H1 (cell line): ENCODE measurements at regions not wholly inside any gene's neighbourhood (a gene's known extent, or its start where the extent isn't known, plus 50 kb on each side); places are given as distances from the start of the nearest gene placed in this dataset.

Experiments
- CTCF ChIA-PET: fragments of 300-600 bp; sonication (Branson Sonifier 250); formaldehyde crosslinking; loops from one replicate; lab custom pipeline; 2021; ENCODE audit not compliant: partially characterized antibody; lab: Charles Lee
- POLR2A ChIA-PET: fragments of 300-600 bp; sonication (Branson Sonifier 250); formaldehyde crosslinking; loops from one replicate; lab custom pipeline; 2021; ENCODE audit warnings: inconsistent platforms; ENCODE audit not compliant: partially characterized antibody; lab: Charles Lee
- DNase-seq, 2 experiments: peaks; one replicate each; pipeline versions ENCODE4 v3.0.0 to v3.0.0-alpha.2; 2010 to 2022; ENCODE audit warnings: low spot score in 2 of 2, low read depth in 1 of 2, mixed read lengths in 1 of 2
- FAIRE-seq: peaks from 2 replicates; lab custom pipeline; 2011; peaks lifted over from hg19 to GRCh38; lab: Jason Lieb, UNC
- H2AFZ ChIP-seq: 2 replicates; pipeline ENCODE4 v1.8.1; 2012; ENCODE audit warnings: low read length, inconsistent platforms
- H2AK5ac ChIP-seq: 2 replicates; pipeline ENCODE4 v1.6.1; 2013; ENCODE audit warnings: low read depth, low read length
- H2BK120ac ChIP-seq: replicated peaks from 2 replicates; pipeline ENCODE3; 2013; ENCODE audit warnings: low read depth, low read length, inconsistent platforms
- H2BK12ac ChIP-seq: 2 replicates; pipeline ENCODE4 v1.6.1; 2013; ENCODE audit warnings: low read depth, low read length
- H2BK15ac ChIP-seq: 2 replicates; pipeline ENCODE4 v1.6.1; 2013; ENCODE audit warnings: low read length
- H2BK20ac ChIP-seq: 2 replicates; pipeline ENCODE4 v1.6.1; 2013; ENCODE audit warnings: low read length
- H2BK5ac ChIP-seq: 2 replicates; pipeline ENCODE4 v1.6.1; 2013; ENCODE audit warnings: low read depth, low read length
- H3K14ac ChIP-seq: 2 replicates; pipeline ENCODE4 v1.6.1; 2013; ENCODE audit warnings: inconsistent platforms; ENCODE audit not compliant: insufficient read length
- H3K18ac ChIP-seq: 2 replicates; pipeline ENCODE4 v1.6.1; 2013; ENCODE audit warnings: low read length; ENCODE audit errors: extremely low read depth
- H3K23ac ChIP-seq: 2 replicates; pipeline ENCODE4 v1.6.1; 2013; ENCODE audit warnings: inconsistent platforms; ENCODE audit not compliant: insufficient read length
- H3K23me2 ChIP-seq: 2 replicates; pipeline ENCODE4 v1.6.1; 2013; ENCODE audit warnings: low read depth, low read length
- H3K27ac ChIP-seq: 2 replicates; pipeline ENCODE4 v1.6.1; 2011; ENCODE audit warnings: low read depth, low read length, inconsistent platforms
- H3K27me3 ChIP-seq, 4 experiments: replicated peaks in 1 of 4; 1 replicate in 1 of 4; 2 replicates in 3 of 4; pipeline versions ENCODE4 v1.6.1 to v1.8.1; 2011 to 2013; ENCODE audit warnings: low read length in 3 of 4, mild to moderate bottlenecking in 3 of 4, inconsistent platforms in 2 of 4, mixed read lengths in 2 of 4, moderate library complexity in 1 of 4; ENCODE audit not compliant: control insufficient read depth in 3 of 4, insufficient read depth in 3 of 4; ENCODE audit errors: extremely low read depth in 1 of 4
- H3K36me3 ChIP-seq, 4 experiments: 2 replicates each; pipeline versions ENCODE4 v1.6.1 to v1.8.1; 2011 to 2013; ENCODE audit warnings: mild to moderate bottlenecking in 4 of 4, low read length in 3 of 4, moderate library complexity in 2 of 4, control low read depth in 1 of 4, inconsistent platforms in 1 of 4; ENCODE audit not compliant: insufficient read depth in 4 of 4, control insufficient read depth in 2 of 4
- H3K4ac ChIP-seq: replicated peaks from 2 replicates; pipeline ENCODE3; 2013; ENCODE audit warnings: low read length, low read depth, mixed read lengths, inconsistent platforms; ENCODE audit not compliant: insufficient read length
- H3K4me1 ChIP-seq, 4 experiments: replicated peaks in 1 of 4; 1 replicate in 1 of 4; 2 replicates in 3 of 4; pipeline versions ENCODE4 v1.6.1 to v1.8.1; 2011 to 2013; ENCODE audit warnings: low read length in 3 of 4, inconsistent platforms in 2 of 4, mixed read lengths in 1 of 4; ENCODE audit not compliant: insufficient read depth in 4 of 4, control insufficient read depth in 3 of 4
- H3K4me2 ChIP-seq, 2 experiments: 2 replicates each; pipeline versions ENCODE4 v1.6.1 to v1.8.1; 2011 to 2013; ENCODE audit warnings: low read depth in 2 of 2, low read length in 2 of 2, control low read depth in 1 of 2, inconsistent platforms in 1 of 2, mild to moderate bottlenecking in 1 of 2; ENCODE audit not compliant: insufficient read depth in 1 of 2
- H3K4me3 ChIP-seq, 4 experiments: fragments of 200-600, 300-600 bp in 1 of 4; sonication (generic), shearing (Covaris generic), sonication (Bioruptor Twin) in 1 of 4; 2 replicates each; pipeline versions ENCODE4 v1.5.1 to v1.8.1; 2011 to 2016; ENCODE audit warnings: low read length in 4 of 4, low read depth in 3 of 4, control low read depth in 2 of 4, inconsistent platforms in 2 of 4, mild to moderate bottlenecking in 2 of 4, mixed read lengths in 1 of 4, moderate library complexity in 1 of 4; ENCODE audit not compliant: insufficient read depth in 2 of 4; ENCODE audit errors: extremely low read depth in 1 of 4
- H3K56ac ChIP-seq: replicated peaks from 2 replicates; pipeline ENCODE3; 2013; ENCODE audit warnings: low read depth, mild to moderate bottlenecking, mixed read lengths, low read length, inconsistent platforms; ENCODE audit not compliant: insufficient read length
- H3K79me1 ChIP-seq: 2 replicates; pipeline ENCODE4 v1.6.1; 2013; ENCODE audit warnings: low read depth, low read length, control low read depth
- H3K79me2 ChIP-seq, 2 experiments: 2 replicates each; pipeline versions ENCODE4 v1.6.1 to v1.8.1; 2012 to 2013; ENCODE audit warnings: low read length in 2 of 2, mild to moderate bottlenecking in 2 of 2, inconsistent platforms in 1 of 2; ENCODE audit not compliant: insufficient read depth in 2 of 2, control insufficient read depth in 1 of 2
- H3K9ac ChIP-seq, 4 experiments: replicated peaks in 1 of 4; 1 replicate in 1 of 4; 2 replicates in 3 of 4; pipeline versions ENCODE4 v1.6.1 to v1.8.1; 2011 to 2013; ENCODE audit warnings: low read depth in 3 of 4, low read length in 3 of 4, control low read depth in 2 of 4, mild to moderate bottlenecking in 2 of 4, moderate library complexity in 2 of 4, inconsistent platforms in 1 of 4; ENCODE audit errors: extremely low read depth in 1 of 4
- H3K9me3 ChIP-seq, 2 experiments: 2 replicates each; pipeline versions ENCODE4 v1.6.1 to v1.8.1; 2012 to 2013; ENCODE audit warnings: mild to moderate bottlenecking in 2 of 2, moderate library complexity in 2 of 2, control low read depth in 1 of 2, inconsistent platforms in 1 of 2, low read depth in 1 of 2, low read length in 1 of 2, mixed read lengths in 1 of 2; ENCODE audit not compliant: insufficient read depth in 2 of 2
- H4K20me1 ChIP-seq, 2 experiments: replicated peaks in 1 of 2; 2 replicates each; pipeline versions ENCODE3 to v1.8.1; 2011 to 2013; ENCODE audit warnings: inconsistent platforms in 2 of 2, low read length in 2 of 2, mild to moderate bottlenecking in 1 of 2; ENCODE audit not compliant: insufficient read depth in 2 of 2, control insufficient read depth in 1 of 2
- H4K5ac ChIP-seq: 2 replicates; pipeline ENCODE4 v1.6.1; 2013; ENCODE audit warnings: low read length, low read depth, mixed read lengths, inconsistent platforms; ENCODE audit not compliant: insufficient read length
- H4K8ac ChIP-seq: 2 replicates; pipeline ENCODE4 v1.8.0; 2013; ENCODE audit warnings: mild to moderate bottlenecking, moderate library complexity, low read length, inconsistent platforms; ENCODE audit not compliant: insufficient read depth; ENCODE audit errors: extremely low read depth
- H4K91ac ChIP-seq: replicated peaks from 2 replicates; pipeline ENCODE3; 2013; ENCODE audit warnings: low read length, mixed read lengths, inconsistent platforms; ENCODE audit not compliant: insufficient read length
- CBX5 ChIP-seq: fragments of 300-800, 300-1000 bp; sonication (generic); IDR thresholded peaks from 2 replicates; pipeline ENCODE4 v1.7.1; 2016; ENCODE audit warnings: antibody characterized with exemption, low read length, low read depth
- FOSL1 ChIP-seq: IDR thresholded peaks from 2 replicates; pipeline ENCODE4 v1.6.1; 2011; ENCODE audit warnings: mild to moderate bottlenecking, low read depth, low read length, moderate library complexity; ENCODE audit not compliant: insufficient read depth
- KDM1A ChIP-seq: fragments of 200-600, 300-600 bp; sonication (generic); IDR thresholded peaks from 2 replicates; pipeline ENCODE4 v1.7.1; 2016; ENCODE audit warnings: mild to moderate bottlenecking, low read length, borderline replicate concordance
- PHF8 ChIP-seq: fragments of 200-600 bp; sonication (generic); conservative IDR thresholded peaks from 2 replicates; pipeline ENCODE4 v1.7.1; 2012; ENCODE audit warnings: low read depth, mild to moderate bottlenecking, inconsistent platforms, low read length, moderate library complexity
- RBBP5 ChIP-seq: IDR thresholded peaks from 2 replicates; pipeline ENCODE4 v1.7.1; 2012; ENCODE audit warnings: low read depth, mild to moderate bottlenecking, inconsistent platforms, low read length, moderate library complexity, borderline replicate concordance
- RXRA ChIP-seq: IDR thresholded peaks from 2 replicates; pipeline ENCODE4 v1.6.1; 2011; ENCODE audit warnings: low read depth, mild to moderate bottlenecking, low read length, moderate library complexity; ENCODE audit not compliant: insufficient read depth
- SIRT6 ChIP-seq: IDR thresholded peaks from one replicate; pipeline ENCODE4 v1.7.1; 2012; ENCODE audit warnings: low read length, inconsistent platforms
- SIX5 ChIP-seq: IDR thresholded peaks from 2 replicates; pipeline ENCODE4 v1.6.1; 2011; ENCODE audit warnings: mild to moderate bottlenecking, low read depth, low read length
- SRF ChIP-seq: IDR thresholded peaks from 2 replicates; pipeline ENCODE4 v1.6.1; 2011; ENCODE audit warnings: mild to moderate bottlenecking, low read depth, low read length, moderate library complexity
- TAF7 ChIP-seq: optimal IDR thresholded peaks from 2 replicates; pipeline ENCODE3; 2011; ENCODE audit warnings: low read depth, mild to moderate bottlenecking, inconsistent platforms, low read length, moderate library complexity, borderline replicate concordance
- TCF12 ChIP-seq: IDR thresholded peaks from 2 replicates; pipeline ENCODE4 v1.6.1; 2011; ENCODE audit warnings: low read depth, mild to moderate bottlenecking, low read length
- WGBS, 2 experiments: shearing (Covaris generic) in 1 of 2; methylation state at CpG; one replicate each; pipeline versions ENCODE4 v1.1.6 to v1.1.7; 2013 to 2015; ENCODE audit warnings: low lambda C conversion rate in 2 of 2, mixed read lengths in 2 of 2, inconsistent platforms in 1 of 2, low coverage in 1 of 2, missing lambda C conversion rate in 1 of 2; ENCODE audit not compliant: insufficient replicate concordance in 2 of 2, insufficient coverage in 1 of 2, insufficient read length in 1 of 2; ENCODE audit errors: extremely low coverage in 1 of 2, missing lambda C conversion rate in 1 of 2; 5-methylcytosine and 5-hydroxymethylcytosine counted together
- TF ChIP-seq, protein P1 (sequence below): IDR thresholded peaks from 2 replicates; pipeline ENCODE4 v1.6.1; 2011; ENCODE audit warnings: low read length, improper control_type of control experiment

DNA sequence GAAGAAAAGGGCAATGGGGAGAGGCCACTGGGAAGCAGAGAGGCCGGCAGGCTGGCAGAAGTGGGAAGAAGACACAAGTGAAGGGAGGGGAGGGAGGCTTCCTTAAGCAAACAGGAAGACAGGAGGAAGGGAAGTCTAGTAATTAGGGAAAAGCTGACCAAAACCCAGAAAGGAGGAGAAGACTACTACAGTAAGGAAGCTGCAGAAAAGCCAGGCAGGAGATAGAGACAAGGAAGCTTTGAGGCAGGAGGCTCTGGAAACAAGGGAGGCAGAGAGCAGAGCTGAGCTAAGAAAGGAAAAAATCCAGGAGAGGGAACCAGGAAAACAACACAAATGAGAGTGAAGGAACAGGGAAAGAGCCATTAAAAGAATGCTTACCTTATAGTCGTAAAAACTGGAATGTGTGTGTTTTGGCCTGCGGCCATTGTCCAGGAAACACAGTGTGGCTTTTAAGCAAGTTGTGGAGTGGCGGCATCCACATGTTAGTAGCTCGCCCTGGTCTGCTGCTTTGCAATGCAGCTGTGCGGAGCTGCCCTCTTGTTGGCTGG, 317.1 kb upstream of the CLINT1 start:
- no peak overlapping the region; the same call in 1 of the 2 replicates for H3K18ac ChIP-seq
- no peak overlapping the region for H2BK120ac ChIP-seq
- no peak overlapping the region for H3K4ac ChIP-seq
- H4K5ac ChIP-seq = no peak overlapping the region
- H3K79me2 ChIP-seq = no peaks in the 10 kb centered on the region
- H3K23ac ChIP-seq = no peak overlapping the region
- H3K9ac ChIP-seq = no peak overlapping the region
- H2BK12ac ChIP-seq = peak overlapping the region; percentile 80; the same call in 1 of the 2 replicates
- no peak overlapping the region for H3K56ac ChIP-seq
- no peak overlapping the region for H4K8ac ChIP-seq
- WGBS, 2 experiments = 93% methylated on average over 6 of the region's 6 CpGs; no CpG with 5 or more reads in 1 of the 2 experiments
- 0 out of 2 replicates have a peak overlapping the region, but pooled peaks have one; percentile 24 for H2BK5ac ChIP-seq
- no peak overlapping the region for H3K27ac ChIP-seq
- 0 out of 4 replicates have a peak overlapping the region, but pooled peaks of 1 of the 2 experiments have one; percentile 39 for H3K4me2 ChIP-seq
- ChIA-PET POLR2A (no interaction called here), CTCF (interaction anchor here (0.8 to 2.9 kb wide), 22 partner anchors 10 to 956 kb away, joined by 3 to 29 read pairs (median 4); partner anchors contain the start of gene EBF1)
- 0 out of 2 replicates have a peak overlapping the region, but pooled peaks have one; percentile 88 for H2BK15ac ChIP-seq
- no peaks in the 10 kb centered on the region for H3K79me1 ChIP-seq
- no peak for FAIRE-seq
- H2BK20ac ChIP-seq = 0 out of 2 replicates have a peak overlapping the region, but pooled peaks have one; percentile 48
- no peaks in the 10 kb centered on the region for H3K36me3 ChIP-seq
- peak overlapping the region; percentile 39 for H4K91ac ChIP-seq
- no peak overlapping the region for H3K4me3 ChIP-seq
- no peaks in the 10 kb centered on the region for H3K23me2 ChIP-seq
- H3K27me3 ChIP-seq = no peaks in the 10 kb centered on the region
- no peaks in the 10 kb centered on the region for H4K20me1 ChIP-seq
- peak overlapping the region; percentile 46; the same call in 1 of the 2 replicates for H2AFZ ChIP-seq
- no peak overlapping the region for H3K14ac ChIP-seq
- peaks cover 0 to 6% (median 4%) of the 10 kb centered on the region in 4 experiments; a peak in 4 of 7 replicates for H3K4me1 ChIP-seq
- no peak overlapping the region for H2AK5ac ChIP-seq
- no peak for DNase-seq
- no peaks in the 10 kb centered on the region for H3K9me3 ChIP-seq
- TF ChIP-seq FOSL1 (no peak), TAF7 (no peak), SIX5 (no peak), RXRA (no peak), CBX5 (no peak), RBBP5 (no peak), SIRT6 (no peak), PHF8 (no peak), TCF12 (no peak), KDM1A (no peak), SRF (no peak)
- TF ChIP-seq, protein P1, sequence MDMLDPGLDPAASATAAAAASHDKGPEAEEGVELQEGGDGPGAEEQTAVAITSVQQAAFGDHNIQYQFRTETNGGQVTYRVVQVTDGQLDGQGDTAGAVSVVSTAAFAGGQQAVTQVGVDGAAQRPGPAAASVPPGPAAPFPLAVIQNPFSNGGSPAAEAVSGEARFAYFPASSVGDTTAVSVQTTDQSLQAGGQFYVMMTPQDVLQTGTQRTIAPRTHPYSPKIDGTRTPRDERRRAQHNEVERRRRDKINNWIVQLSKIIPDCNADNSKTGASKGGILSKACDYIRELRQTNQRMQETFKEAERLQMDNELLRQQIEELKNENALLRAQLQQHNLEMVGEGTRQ = no peak
